Loucy (cell line): ENCODE measurements at regions not wholly inside any gene's neighbourhood (a gene's known extent, or its start where the extent isn't known, plus 50 kb on each side); places are given as distances from the start of the nearest gene placed in this dataset.

Source experiments
- H2AFZ ChIP-seq: fragments of 200-600 bp; sonication (generic); 2 replicates; pipeline ENCODE4 v1.6.0; 2016; ENCODE audit warnings: antibody characterized with exemption, mild to moderate bottlenecking, low read length, moderate library complexity
- H3F3A ChIP-seq: fragments of 200-600 bp; 2 replicates; pipeline ENCODE4 v1.6.0; 2016; ENCODE audit warnings: antibody characterized with exemption, low read depth, mild to moderate bottlenecking
- H3K27me3 ChIP-seq: fragments of 200-600 bp; sonication (generic); 2 replicates; pipeline ENCODE4 v1.6.1; 2014; ENCODE audit warnings: low read length, mild to moderate bottlenecking; ENCODE audit not compliant: insufficient read depth, poor library complexity, severe bottlenecking
- H3K36me3 ChIP-seq: fragments of 200-600 bp; sonication (generic); 2 replicates; pipeline ENCODE4 v1.6.1; 2016; ENCODE audit warnings: low read length; ENCODE audit not compliant: insufficient read depth
- H3K4me1 ChIP-seq: fragments of 200-600 bp; sonication (generic); 2 replicates; pipeline ENCODE4 v1.5.1; 2014; ENCODE audit warnings: low read length, mild to moderate bottlenecking; ENCODE audit not compliant: insufficient read depth, poor library complexity, severe bottlenecking
- H3K4me2 ChIP-seq: fragments of 200-600 bp; sonication (generic); 2 replicates; pipeline ENCODE4 v1.6.0; 2014; ENCODE audit warnings: antibody characterized with exemption, low read length, low read depth, mild to moderate bottlenecking; ENCODE audit not compliant: poor library complexity, severe bottlenecking
- H3K4me3 ChIP-seq: fragments of 200-600 bp; sonication (generic); 2 replicates; pipeline ENCODE4 v1.5.1; 2014; ENCODE audit warnings: low read length, mild to moderate bottlenecking, mixed read lengths; ENCODE audit not compliant: poor library complexity, severe bottlenecking
- H3K79me2 ChIP-seq: fragments of 200-600 bp; sonication (generic); 2 replicates; pipeline ENCODE4 v1.6.1; 2014; ENCODE audit warnings: low read length; ENCODE audit not compliant: insufficient read depth
- H3K9ac ChIP-seq: fragments of 200-600 bp; sonication (generic); 2 replicates; pipeline ENCODE4 v1.6.0; 2014; ENCODE audit warnings: mild to moderate bottlenecking, low read depth, low read length, moderate library complexity; ENCODE audit not compliant: poor library complexity, severe bottlenecking
- H3K9me2 ChIP-seq: fragments of 200-600 bp; sonication (generic); replicated peaks from 2 replicates; pipeline ENCODE4 v1.6.1; 2016; ENCODE audit warnings: low read depth, low read length, mixed read lengths
- H3K9me3 ChIP-seq: fragments of 200-600 bp; sonication (generic); 2 replicates; pipeline ENCODE4 v1.6.1; 2014; ENCODE audit warnings: mild to moderate bottlenecking, antibody characterized with exemption, low read length, low read depth; ENCODE audit not compliant: insufficient read depth
- H4K20me1 ChIP-seq: fragments of 200-600 bp; sonication (generic); 2 replicates; pipeline ENCODE4 v1.6.0; 2014; ENCODE audit warnings: antibody characterized with exemption, low read length, mild to moderate bottlenecking; ENCODE audit not compliant: insufficient read depth, poor library complexity, severe bottlenecking
- EZH2phosphoT487 ChIP-seq: fragments of 200-600 bp; IDR thresholded peaks from 2 replicates; pipeline ENCODE4 v1.6.1; 2018; ENCODE audit warnings: antibody characterized with exemption, mild to moderate bottlenecking, moderate library complexity, borderline replicate concordance
- TF ChIP-seq, protein P1 (sequence below): fragments of 200-600 bp; sonication (generic); conservative IDR thresholded peaks from 2 replicates; pipeline ENCODE4 v1.5.1; 2014; ENCODE audit warnings: mild to moderate bottlenecking, antibody characterized with exemption, low read length

DNA sequence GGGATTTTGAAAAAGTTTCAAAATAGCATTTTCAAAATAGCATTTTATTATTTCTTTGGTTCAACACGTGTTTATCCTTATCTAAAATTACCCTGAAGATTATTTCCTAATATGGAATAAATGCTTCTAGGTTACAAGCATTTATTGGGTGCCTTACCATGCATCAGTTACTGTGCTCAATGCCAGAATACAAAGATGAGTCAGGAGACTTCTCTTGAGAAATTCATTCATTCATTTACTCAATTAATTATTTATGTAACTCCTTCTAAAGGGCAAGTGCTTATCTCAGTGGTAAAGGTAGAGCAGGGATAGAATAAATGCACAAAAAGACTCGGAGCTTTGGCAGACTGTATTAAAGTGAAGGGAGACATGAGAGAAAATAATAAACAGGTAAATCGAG, 150.1 kb upstream of the PDE7B start:
- no peak overlapping the region for H3K4me2 ChIP-seq
- H4K20me1 ChIP-seq: no peaks in the 10 kb centered on the region
- no peaks in the 10 kb centered on the region for H3K79me2 ChIP-seq
- H3K9ac ChIP-seq: no peak overlapping the region
- H3K9me2 ChIP-seq: no peaks in the 10 kb centered on the region
- no peaks in the 10 kb centered on the region for H3K36me3 ChIP-seq
- H3K9me3 ChIP-seq: no peaks in the 10 kb centered on the region
- H3K27me3 ChIP-seq: no peaks in the 10 kb centered on the region
- no peak overlapping the region for H3K4me3 ChIP-seq
- TF ChIP-seq, protein P1, sequence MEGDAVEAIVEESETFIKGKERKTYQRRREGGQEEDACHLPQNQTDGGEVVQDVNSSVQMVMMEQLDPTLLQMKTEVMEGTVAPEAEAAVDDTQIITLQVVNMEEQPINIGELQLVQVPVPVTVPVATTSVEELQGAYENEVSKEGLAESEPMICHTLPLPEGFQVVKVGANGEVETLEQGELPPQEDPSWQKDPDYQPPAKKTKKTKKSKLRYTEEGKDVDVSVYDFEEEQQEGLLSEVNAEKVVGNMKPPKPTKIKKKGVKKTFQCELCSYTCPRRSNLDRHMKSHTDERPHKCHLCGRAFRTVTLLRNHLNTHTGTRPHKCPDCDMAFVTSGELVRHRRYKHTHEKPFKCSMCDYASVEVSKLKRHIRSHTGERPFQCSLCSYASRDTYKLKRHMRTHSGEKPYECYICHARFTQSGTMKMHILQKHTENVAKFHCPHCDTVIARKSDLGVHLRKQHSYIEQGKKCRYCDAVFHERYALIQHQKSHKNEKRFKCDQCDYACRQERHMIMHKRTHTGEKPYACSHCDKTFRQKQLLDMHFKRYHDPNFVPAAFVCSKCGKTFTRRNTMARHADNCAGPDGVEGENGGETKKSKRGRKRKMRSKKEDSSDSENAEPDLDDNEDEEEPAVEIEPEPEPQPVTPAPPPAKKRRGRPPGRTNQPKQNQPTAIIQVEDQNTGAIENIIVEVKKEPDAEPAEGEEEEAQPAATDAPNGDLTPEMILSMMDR: no peak
- no peak for TF ChIP-seq EZH2phosphoT487
- no peaks in the 10 kb centered on the region for H3F3A ChIP-seq
- no peaks in the 10 kb centered on the region for H3K4me1 ChIP-seq
- H2AFZ ChIP-seq: no peak overlapping the region

DNA sequence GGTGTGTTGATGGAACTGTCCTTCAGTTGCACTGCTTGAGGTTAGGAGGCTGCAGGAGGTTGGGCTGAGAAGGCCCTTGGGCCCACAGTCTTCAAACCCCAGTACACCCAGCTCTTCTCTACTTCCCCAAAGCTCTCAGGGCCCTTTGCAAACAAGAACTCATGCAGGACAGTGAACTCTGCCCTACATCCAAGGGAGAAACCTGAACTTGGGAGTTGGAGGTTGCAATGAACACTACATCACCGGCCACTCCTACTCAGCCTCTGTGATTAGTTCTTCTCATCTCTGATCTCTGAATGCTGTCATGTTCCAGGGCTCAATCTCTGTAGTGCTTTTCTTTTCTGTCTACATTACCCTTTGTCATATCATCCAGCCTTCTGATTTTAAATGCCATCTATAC, 148.5 kb upstream of the PDE7B start:
- Histone ChIP-seq H3K27me3 (no peaks in the 10 kb centered on the region), H4K20me1 (no peaks in the 10 kb centered on the region), H2AFZ (no peak overlapping the region), H3K4me1 (no peaks in the 10 kb centered on the region), H3K9ac (no peak overlapping the region), H3K36me3 (no peaks in the 10 kb centered on the region), H3K4me2 (no peak overlapping the region), H3F3A (no peaks in the 10 kb centered on the region), H3K79me2 (no peaks in the 10 kb centered on the region), H3K4me3 (no peak overlapping the region), H3K9me3 (no peaks in the 10 kb centered on the region), H3K9me2 (no peaks in the 10 kb centered on the region)
- TF ChIP-seq EZH2phosphoT487: no peak

DNA sequence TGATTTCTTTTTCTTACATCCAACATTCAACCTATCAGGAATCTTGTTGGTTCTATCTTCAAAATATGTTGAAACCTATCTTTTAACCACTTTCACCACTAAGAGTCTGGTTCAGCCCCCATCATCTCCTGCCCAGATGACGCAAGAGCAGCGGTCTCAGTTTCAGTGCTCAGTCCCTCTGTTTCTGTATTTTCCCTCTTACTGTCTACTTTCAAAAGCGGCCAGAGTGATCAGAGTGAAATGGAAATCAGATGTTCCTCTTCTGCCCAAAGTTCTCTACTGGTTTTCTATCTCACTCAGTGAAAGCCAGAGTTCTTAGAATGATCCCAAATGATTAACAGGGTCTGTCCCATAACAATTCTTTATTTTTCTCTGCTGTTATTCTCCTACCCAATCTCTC, 147.9 kb upstream of the PDE7B start:
- Histone ChIP-seq H2AFZ (no peak overlapping the region), H3K9me3 (no peaks in the 10 kb centered on the region), H3F3A (no peaks in the 10 kb centered on the region), H3K4me1 (no peaks in the 10 kb centered on the region), H4K20me1 (no peaks in the 10 kb centered on the region), H3K36me3 (no peaks in the 10 kb centered on the region), H3K27me3 (no peaks in the 10 kb centered on the region), H3K9me2 (no peaks in the 10 kb centered on the region), H3K9ac (no peak overlapping the region), H3K4me3 (no peak overlapping the region), H3K79me2 (no peaks in the 10 kb centered on the region), H3K4me2 (no peak overlapping the region)
- TF ChIP-seq EZH2phosphoT487: no peak
- TF ChIP-seq, protein P1: no peak

DNA sequence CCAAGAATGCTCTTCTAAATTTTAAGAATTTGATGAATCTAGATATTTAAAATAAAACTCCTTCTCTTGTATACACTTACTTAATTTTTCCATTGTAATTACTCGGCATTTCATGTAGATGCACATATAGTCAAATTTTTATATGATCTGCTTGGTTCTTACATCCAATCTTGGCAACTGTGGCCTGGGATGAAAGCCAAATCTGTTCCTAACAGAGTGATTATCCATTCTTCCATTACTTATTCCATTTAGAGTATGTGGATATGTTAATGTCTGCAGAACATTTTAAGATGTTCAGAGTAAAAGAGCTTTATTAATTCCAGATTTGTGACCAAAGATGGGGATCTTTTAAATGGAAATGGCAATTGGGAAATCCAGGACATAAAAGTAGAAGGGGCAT, 144.1 kb upstream of the PDE7B start:
- Histone ChIP-seq H2AFZ (no peak overlapping the region), H3K9ac (no peak overlapping the region), H3K27me3 (no peaks in the 10 kb centered on the region), H3K4me3 (no peak overlapping the region), H3F3A (no peaks in the 10 kb centered on the region), H3K79me2 (no peaks in the 10 kb centered on the region), H4K20me1 (no peaks in the 10 kb centered on the region), H3K9me3 (no peaks in the 10 kb centered on the region), H3K4me2 (no peak overlapping the region), H3K9me2 (no peaks in the 10 kb centered on the region), H3K4me1 (no peaks in the 10 kb centered on the region), H3K36me3 (no peaks in the 10 kb centered on the region)
- TF ChIP-seq EZH2phosphoT487: no peak
- TF ChIP-seq, protein P1: no peak
